ENCODE measurements at regions not wholly inside any gene's neighbourhood (a gene's known extent, or its start where the extent isn't known, plus 50 kb on each side); places are given as distances from the start of the nearest gene placed in this dataset.
"Not testable (repeated sequence)": the region's sequence is repeated elsewhere in the genome, so short reads cannot be mapped to it uniquely, and the experiment has no call there.

DNA sequence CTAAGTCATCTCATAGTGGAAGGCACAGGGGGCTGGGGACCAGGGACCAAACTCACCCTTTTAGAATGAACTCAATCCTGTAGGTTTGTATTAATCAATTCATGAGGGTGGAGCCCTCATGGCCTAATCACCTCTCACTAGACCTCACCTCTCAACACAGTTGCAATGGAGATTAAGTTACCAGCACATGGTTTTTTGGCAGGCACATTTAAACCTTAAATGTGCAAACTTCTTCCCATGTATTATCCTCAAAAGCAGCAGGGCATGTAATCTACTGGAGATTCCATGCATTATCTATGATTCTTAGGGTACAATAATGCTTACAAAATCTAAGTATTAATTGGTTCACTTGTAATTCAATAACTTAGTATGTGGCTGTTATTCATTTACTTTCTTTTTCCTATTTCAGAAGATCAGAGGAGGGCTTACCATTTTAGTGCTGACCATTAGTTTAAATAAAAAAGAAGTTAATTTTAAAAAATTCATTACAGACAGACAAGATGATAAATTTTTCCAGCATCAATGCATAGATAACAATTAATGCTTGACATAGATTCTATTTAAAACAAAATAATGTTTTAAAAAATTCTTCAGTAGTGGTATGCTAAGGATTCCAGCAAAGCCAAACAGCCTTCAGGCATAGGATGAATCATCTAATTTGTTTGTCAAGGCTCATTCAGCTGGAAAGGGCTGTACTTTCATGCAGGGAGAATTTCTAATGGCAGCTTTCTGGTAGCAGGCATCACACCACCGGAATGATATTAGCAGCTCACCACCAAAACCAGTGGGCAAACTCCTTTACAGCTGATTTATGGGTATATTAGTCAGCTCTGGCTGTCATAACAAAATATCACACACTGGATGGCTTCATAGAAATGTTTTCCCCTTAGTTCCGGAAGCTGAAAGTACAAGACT lies 124.6 kb upstream of the ZNF648 start:
- H3K27ac ChIP-seq (ENCODE audit: low read depth, low read length): no peak overlapping the region
- 76 to 89% (median 86%) methylated on average over 2 of the region's 2 CpGs for WGBS, 3 donors

GRCh38 chr1:182185136-182185535 lies 123.6 kb upstream of the ZNF648 start:
- 90 to 91% (median 91%) methylated on average over 2 of the region's 2 CpGs for WGBS, 3 donors
- H3K27ac ChIP-seq (ENCODE audit: low read depth, low read length): no peak overlapping the region

GRCh38 chr1:182183606-182184005 lies 122.1 kb upstream of the ZNF648 start:
- H3K27ac ChIP-seq (ENCODE audit: low read depth, low read length): no peak overlapping the region
- 41 to 73% (median 72%) methylated on average over 3 of the region's 3 CpGs for WGBS, 3 donors

GRCh38 chr1:182182311-182182710 lies 120.8 kb upstream of the ZNF648 start:
- H3K27ac ChIP-seq (ENCODE audit: low read depth, low read length): no peak overlapping the region

- WGBS, 3 donors: 25 to 58% (median 56%) methylated on average over 3 of the region's 3 CpGs
- H3K27ac ChIP-seq (ENCODE audit: low read depth, low read length): no peak overlapping the region
These were observed 119.7 kb upstream of the ZNF648 start for GRCh38 chr1:182181167-182181572.

GRCh38 chr1:182175361-182175931 lies 113.9 kb upstream of the ZNF648 start:
- 61 to 83% (median 76%) methylated on average over 4 of the region's 4 CpGs for WGBS, 3 donors
- H3K27ac ChIP-seq (ENCODE audit: low read depth, low read length): no peak overlapping the region

GRCh38 chr1:182174513-182174855 lies 113.0 kb upstream of the ZNF648 start:
- H3K27ac ChIP-seq (ENCODE audit: low read depth, low read length): no peak overlapping the region
- WGBS, 3 donors: 52 to 58% (median 52%) methylated on average over 1 of the region's 1 CpG

GRCh38 chr1:182173808-182174512 lies 112.4 kb upstream of the ZNF648 start:
- 51 to 82% (median 54%) methylated on average over 5 of the region's 5 CpGs for WGBS, 3 donors
- no peak overlapping the region for H3K27ac ChIP-seq (ENCODE audit: low read depth, low read length)

DNA sequence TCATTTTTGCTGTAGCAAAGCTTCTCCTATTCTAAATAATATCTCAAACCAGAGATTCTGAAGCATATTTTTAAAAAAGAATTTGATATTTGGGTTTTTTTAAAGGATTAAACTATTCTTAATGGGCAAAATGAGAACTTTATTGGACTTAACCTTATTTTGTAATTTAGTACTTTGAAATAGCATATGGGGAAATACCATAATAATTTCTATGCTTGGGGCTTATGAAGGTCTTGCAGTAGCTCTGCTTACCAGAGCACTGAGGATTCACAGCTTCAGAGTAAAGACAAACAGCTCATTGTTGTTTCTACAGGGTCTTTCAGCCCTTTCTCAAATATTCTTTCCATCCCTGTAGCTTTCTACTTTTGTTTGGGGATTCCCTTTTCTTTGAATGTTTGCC lies 111.2 kb upstream of the ZNF648 start:
- H3K27ac ChIP-seq (ENCODE audit: low read depth, low read length): no peak overlapping the region

GRCh38 chr1:182170891-182171461 lies 109.5 kb upstream of the ZNF648 start:
- WGBS, 3 donors: 30 to 80% (median 40%) methylated on average over 7 of the region's 7 CpGs
- H3K27ac ChIP-seq (ENCODE audit: low read depth, low read length): no peak overlapping the region

- 37 to 64% (median 43%) methylated on average over 9 of the region's 9 CpGs for WGBS, 3 donors
- no peak overlapping the region for H3K27ac ChIP-seq (ENCODE audit: low read depth, low read length)
These were observed 107.7 kb upstream of the ZNF648 start for GRCh38 chr1:182169203-182169602.

DNA sequence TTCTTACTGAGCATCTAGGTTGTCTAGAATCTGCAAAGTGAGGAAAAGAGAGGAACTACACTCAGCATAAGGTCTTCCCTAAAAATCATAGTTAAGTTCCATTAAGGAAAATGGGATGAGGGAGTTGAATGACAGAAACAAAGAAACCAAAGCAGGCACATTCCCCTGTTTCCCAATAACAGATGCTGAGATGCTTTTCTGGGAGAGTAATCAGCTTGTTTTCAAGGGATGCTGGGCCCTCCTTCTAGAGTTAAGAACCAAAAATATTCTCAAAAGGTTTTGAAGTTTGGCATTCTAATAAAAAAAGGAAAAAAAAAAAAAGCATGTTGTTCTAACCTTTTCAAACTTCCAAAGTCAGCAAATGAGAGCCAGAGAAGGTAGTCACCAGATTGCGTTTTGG lies 105.2 kb upstream of the ZNF648 start:
- no peak overlapping the region for H3K27ac ChIP-seq (ENCODE audit: low read depth, low read length)
- 88 to 95% (median 91%) methylated on average over 1 of the region's 1 CpG for WGBS, 3 donors

- 92 to 96% (median 96%) methylated on average over 5 of the region's 5 CpGs for WGBS, 3 donors
- no peak overlapping the region for H3K27ac ChIP-seq (ENCODE audit: low read depth, low read length)
These were observed 104.8 kb upstream of the ZNF648 start for GRCh38 chr1:182166321-182166720.

- no peak overlapping the region for H3K27ac ChIP-seq (ENCODE audit: low read depth, low read length)
- 61 to 79% (median 64%) methylated on average over 2 of the region's 2 CpGs for WGBS, 3 donors
These were observed 102.8 kb upstream of the ZNF648 start for GRCh38 chr1:182164273-182164672.

DNA sequence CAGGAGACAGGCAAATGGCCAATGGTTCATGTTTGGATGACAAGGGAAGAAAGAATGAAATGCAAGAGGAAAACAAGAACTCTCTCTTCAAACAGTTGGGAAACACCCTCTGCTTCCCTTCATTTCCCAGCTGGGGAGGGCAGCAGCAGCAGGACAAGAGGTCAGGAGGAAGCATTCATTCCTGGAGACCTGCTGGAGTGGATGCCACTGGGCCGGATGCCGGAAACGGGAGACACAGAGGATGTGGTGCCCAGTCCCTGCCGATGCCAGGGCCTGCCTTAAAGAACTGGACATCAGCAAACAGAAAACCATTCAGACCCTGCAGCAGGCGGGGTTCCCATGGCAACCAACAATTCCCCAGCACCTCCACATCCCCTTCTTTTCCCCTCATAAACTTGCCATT lies 102.3 kb upstream of the ZNF648 start:
- H3K27ac ChIP-seq (ENCODE audit: low read depth, low read length): no peak overlapping the region
- WGBS, 3 donors: 58 to 82% (median 59%) methylated on average over 5 of the region's 5 CpGs

- no peak overlapping the region for H3K27ac ChIP-seq (ENCODE audit: low read depth, low read length)
These were observed 97.9 kb upstream of the ZNF648 start for GRCh38 chr1:182159443-182159842.

- 83 to 88% (median 88%) methylated on average over 2 of the region's 2 CpGs for WGBS, 3 donors
- no peak overlapping the region for H3K27ac ChIP-seq (ENCODE audit: low read depth, low read length)
These were observed 95.7 kb upstream of the ZNF648 start for GRCh38 chr1:182157187-182157586.

DNA sequence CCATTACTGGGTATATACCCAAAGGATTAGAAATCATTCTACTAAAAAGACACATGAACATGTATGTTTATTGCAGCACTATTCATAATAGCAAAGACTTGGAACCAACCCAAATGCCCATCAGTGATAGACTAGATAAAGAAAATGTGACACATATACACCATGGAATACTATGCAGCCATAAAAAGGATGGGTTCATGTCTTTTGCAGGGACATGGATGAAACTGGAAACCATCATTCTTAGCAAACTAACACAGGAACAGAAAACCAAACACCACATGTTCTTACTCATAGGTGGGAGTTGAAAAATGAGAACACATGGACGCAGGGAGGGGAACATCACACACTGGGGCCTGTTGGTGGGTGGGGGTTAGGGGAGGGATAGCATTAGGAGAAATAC lies 92.9 kb upstream of the ZNF648 start:
- WGBS, 3 donors: 94 to 100% (median 94%) methylated on average over 1 of the region's 1 CpG

GRCh38 chr1:182149411-182149965 lies 88.0 kb upstream of the ZNF648 start:
- no peak overlapping the region for H3K27ac ChIP-seq (ENCODE audit: low read depth, low read length)
- WGBS, 3 donors: 55 to 77% (median 58%) methylated on average over 6 of the region's 6 CpGs

More for the DNA sequence above, 92.9 kb upstream of the ZNF648 start:
- H3K27ac ChIP-seq (ENCODE audit: low read depth, low read length): not testable (repeated sequence)
